GM12891 (cell line): ENCODE measurements at regions not wholly inside any gene's neighbourhood (a gene's known extent, or its start where the extent isn't known, plus 50 kb on each side); places are given as distances from the start of the nearest gene placed in this dataset.

Source experiments
- DNase-seq: peaks from one replicate; pipeline ENCODE4 v3.0.0; 2011; ENCODE audit warnings: low spot score; ENCODE audit not compliant: insufficient read length
- FAIRE-seq: peaks from 2 replicates; lab custom pipeline; 2011; peaks lifted over from hg19 to GRCh38; lab: Jason Lieb, UNC
- PAX5 ChIP-seq: IDR thresholded peaks from 2 replicates; pipeline ENCODE4 v1.6.1; 2011; ENCODE audit warnings: low read length, moderate library complexity, mild to moderate bottlenecking; ENCODE audit not compliant: insufficient read depth, severe bottlenecking
- POLR2A ChIP-seq: IDR thresholded peaks from 2 replicates; pipeline ENCODE4 v1.6.1; 2011; ENCODE audit warnings: low read depth, low read length, control low read depth
- POLR2AphosphoS5 ChIP-seq: IDR thresholded peaks from 2 replicates; pipeline ENCODE4 v1.6.1; 2011; ENCODE audit warnings: low read depth, low read length, control low read depth
- POU2F2 ChIP-seq: IDR thresholded peaks from 2 replicates; pipeline ENCODE4 v1.6.1; 2011; ENCODE audit warnings: low read depth, mild to moderate bottlenecking, control low read depth, low read length, moderate library complexity
- SPI1 ChIP-seq: IDR thresholded peaks from 2 replicates; pipeline ENCODE4 v1.6.1; 2011; ENCODE audit warnings: low read depth, low read length, control low read depth
- TAF1 ChIP-seq: IDR thresholded peaks from 2 replicates; pipeline ENCODE4 v1.6.1; 2011; ENCODE audit warnings: low read depth, low read length, control low read depth

- FAIRE-seq, result no peak
- no peak for DNase-seq
- TF ChIP-seq POLR2A (no peak), PAX5 (no peak), SPI1 (no peak), POLR2AphosphoS5 (no peak), POU2F2 (no peak), TAF1 (no peak)
Measured at GRCh38 chr16:73542885-73543284, 495.0 kb upstream of the ZFHX3 start.

- no peak for FAIRE-seq
- DNase-seq, result no peak
- TF ChIP-seq SPI1 (no peak), TAF1 (no peak), PAX5 (no peak), POU2F2 (no peak), POLR2AphosphoS5 (no peak)
Measured at GRCh38 chr16:73537921-73538320, 490.0 kb upstream of the ZFHX3 start.

- no peak for FAIRE-seq
- DNase-seq, result no peak
- TF ChIP-seq PAX5, result no peak
- no peak for TF ChIP-seq POLR2AphosphoS5
- TF ChIP-seq POLR2A, result no peak
- TF ChIP-seq TAF1, result no peak
- TF ChIP-seq POU2F2, result no peak
- TF ChIP-seq SPI1, result no peak
Measured at GRCh38 chr16:73536931-73537330, 489.0 kb upstream of the ZFHX3 start.

- no peak for FAIRE-seq
- DNase-seq, result no peak
- no peak for TF ChIP-seq POLR2A
- TF ChIP-seq TAF1, result no peak
- no peak for TF ChIP-seq PAX5
- TF ChIP-seq SPI1, result no peak
Measured at GRCh38 chr16:73531021-73531420, 483.1 kb upstream of the ZFHX3 start.

- FAIRE-seq (no peak), DNase-seq (no peak)
- TF ChIP-seq TAF1, result no peak
- TF ChIP-seq POLR2AphosphoS5, result no peak
- no peak for TF ChIP-seq POLR2A
- no peak for TF ChIP-seq POU2F2
- TF ChIP-seq PAX5, result no peak
Measured at GRCh38 chr16:73530529-73530928, 482.6 kb upstream of the ZFHX3 start.

- DNase-seq (no peak), FAIRE-seq (no peak)
- no peak for TF ChIP-seq POU2F2
- TF ChIP-seq TAF1, result no peak
- no peak for TF ChIP-seq SPI1
- no peak for TF ChIP-seq POLR2A
- no peak for TF ChIP-seq POLR2AphosphoS5
- TF ChIP-seq PAX5, result no peak
Measured at GRCh38 chr16:73529303-73530012, 481.5 kb upstream of the ZFHX3 start.

GRCh38 chr16:73527187-73527586 is 479.3 kb upstream of the ZFHX3 start:
- FAIRE-seq (no peak), DNase-seq (no peak)
- TF ChIP-seq PAX5, result no peak
- TF ChIP-seq POLR2A, result no peak
- TF ChIP-seq POLR2AphosphoS5, result no peak
- no peak for TF ChIP-seq SPI1
- no peak for TF ChIP-seq TAF1
- no peak for TF ChIP-seq POU2F2

- no peak for DNase-seq
- TF ChIP-seq SPI1 (no peak), TAF1 (no peak), PAX5 (no peak), POU2F2 (no peak), POLR2A (no peak), POLR2AphosphoS5 (no peak)
- no peak for FAIRE-seq
Measured at GRCh38 chr16:73526011-73526804, 478.3 kb upstream of the ZFHX3 start.

GRCh38 chr16:73523209-73523608 is 475.3 kb upstream of the ZFHX3 start:
- TF ChIP-seq TAF1 (no peak), SPI1 (no peak), POU2F2 (no peak), POLR2A (no peak), POLR2AphosphoS5 (no peak), PAX5 (no peak)
- no peak for FAIRE-seq
- DNase-seq, result no peak
